HL-60 (cell line): ENCODE measurements at regions not wholly inside any gene's neighbourhood (a gene's known extent, or its start where the extent isn't known, plus 50 kb on each side); places are given as distances from the start of the nearest gene placed in this dataset.

Experiments used
- CTCF ChIP-seq: IDR thresholded peaks from one replicate; pipeline ENCODE4 v1.5.1; 2011; ENCODE audit warnings: low read length, control low read depth, inconsistent platforms; ENCODE audit not compliant: insufficient read depth
- SPI1 ChIP-seq: IDR thresholded peaks from 2 replicates; pipeline ENCODE4 v1.6.1; 2012; ENCODE audit warnings: low read depth, mild to moderate bottlenecking, borderline replicate concordance

GRCh38 chr17:77480199-77480508, 339.4 kb downstream of the SEC14L1 start:
- no peak for TF ChIP-seq CTCF
- TF ChIP-seq SPI1, result no peak
